NCI-H2107 treated with DMSO at 0.1 percent for 48 hours (cell line): ENCODE measurements at regions not wholly inside any gene's neighbourhood (a gene's known extent, or its start where the extent isn't known, plus 50 kb on each side); places are given as distances from the start of the nearest gene placed in this dataset.
A peak's percentile ranks its signal among the peaks of the same experiment; 100 is the strongest.

Source experiments
- DNase-seq: peaks from one replicate; lab custom pipeline; 2025; ENCODE audit not compliant: unreplicated experiment; lab: John Stamatoyannopoulos, UW

DNA sequence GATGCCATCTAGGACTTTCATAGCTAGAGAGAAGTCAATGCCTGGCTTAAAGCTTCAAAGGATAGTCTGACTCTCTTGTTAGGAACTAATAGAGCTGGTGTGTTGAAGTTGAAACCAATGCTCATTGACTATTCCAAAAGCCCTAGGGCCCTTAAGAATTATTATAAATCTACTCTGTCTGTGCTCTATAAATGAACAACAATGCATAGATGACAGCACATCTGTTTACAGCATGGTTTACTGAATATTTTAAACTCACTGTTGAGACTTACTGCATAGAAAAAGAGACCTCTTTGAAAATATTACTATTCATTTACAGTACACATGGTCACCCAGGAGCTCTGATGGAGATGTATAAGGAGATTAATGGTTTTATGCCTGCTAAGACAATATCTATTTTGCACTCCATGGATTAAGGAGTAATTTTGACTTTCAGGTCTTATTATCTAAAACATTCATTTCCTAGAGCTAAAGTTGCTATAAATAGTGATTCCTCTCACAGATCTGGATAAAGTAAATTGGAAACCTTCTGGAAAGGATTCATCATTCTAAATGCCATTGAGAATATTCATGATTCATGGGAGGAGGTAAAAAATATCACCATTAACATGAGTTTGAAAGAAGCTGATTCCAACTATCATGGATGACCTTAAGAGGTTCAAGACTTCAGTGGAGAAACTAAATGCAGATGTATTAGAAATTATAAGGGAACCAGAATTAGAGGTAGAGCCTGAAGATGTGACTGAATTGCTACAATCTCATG lies 763.5 kb upstream of the MAP3K7 start:
- DNase-seq, result no peak

DNA sequence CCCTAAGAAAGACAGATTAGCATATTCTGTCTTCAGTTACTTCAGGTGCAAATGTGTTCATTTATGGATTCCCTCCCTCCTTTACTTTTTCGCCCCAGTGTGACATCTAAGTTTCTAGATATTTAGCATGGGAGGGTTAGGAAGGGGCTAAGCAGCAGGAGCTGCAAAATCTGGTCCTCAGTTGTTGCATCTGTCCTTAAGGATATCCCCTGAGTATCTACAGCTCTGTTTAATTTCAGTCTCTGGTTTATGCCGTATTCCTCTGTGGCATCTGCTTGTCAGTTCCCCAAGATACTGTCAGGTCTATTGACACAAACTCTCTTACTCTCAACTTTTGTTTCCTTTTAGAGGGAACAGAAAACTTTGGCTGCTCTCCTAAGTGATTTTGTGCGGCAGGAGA lies 754.6 kb upstream of the MAP3K7 start:
- DNase-seq, result no peak

DNA sequence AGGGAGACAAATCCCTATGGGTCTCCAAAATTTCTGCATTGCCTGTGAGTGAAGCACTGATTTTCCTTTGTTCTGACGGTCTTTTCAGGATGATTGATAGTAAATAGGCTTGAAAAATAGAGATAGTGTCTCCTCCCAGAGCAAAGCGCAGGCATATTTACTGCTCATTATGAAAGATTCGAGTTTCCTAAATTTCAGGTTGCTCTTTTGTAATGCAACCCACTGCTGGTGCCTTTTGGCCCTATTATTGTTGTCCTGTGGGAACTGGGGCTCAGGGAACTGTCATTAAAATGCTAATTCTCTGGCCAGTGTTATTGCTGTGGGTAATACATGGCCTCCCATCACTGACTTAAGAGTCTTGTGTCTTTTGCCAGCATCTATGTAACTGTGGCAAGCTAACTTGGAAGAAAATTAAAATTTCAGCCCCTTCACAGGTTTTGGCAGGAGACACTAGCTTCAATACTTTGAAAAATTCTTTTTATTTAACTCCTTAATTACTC lies 754.1 kb upstream of the MAP3K7 start:
- no peak for DNase-seq

DNA sequence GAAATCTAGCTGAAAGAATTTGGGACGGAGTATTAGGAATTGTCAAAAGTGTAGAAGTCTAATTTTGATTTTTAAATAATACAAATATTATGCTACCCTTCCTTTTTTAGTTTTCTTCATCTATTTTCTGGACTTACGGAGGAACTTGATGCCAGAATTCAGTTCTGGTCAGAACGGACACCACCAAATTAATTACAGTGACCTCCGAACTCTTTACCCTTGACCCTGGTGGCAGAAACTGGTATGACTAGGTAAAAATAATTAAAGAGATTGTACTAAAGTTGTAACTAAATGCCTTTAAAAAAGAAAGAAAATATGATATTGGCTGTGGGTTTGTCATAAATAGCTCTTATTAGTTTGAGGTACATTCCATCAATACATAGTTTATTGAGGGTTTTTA lies 751.1 kb upstream of the MAP3K7 start:
- no peak for DNase-seq

DNA sequence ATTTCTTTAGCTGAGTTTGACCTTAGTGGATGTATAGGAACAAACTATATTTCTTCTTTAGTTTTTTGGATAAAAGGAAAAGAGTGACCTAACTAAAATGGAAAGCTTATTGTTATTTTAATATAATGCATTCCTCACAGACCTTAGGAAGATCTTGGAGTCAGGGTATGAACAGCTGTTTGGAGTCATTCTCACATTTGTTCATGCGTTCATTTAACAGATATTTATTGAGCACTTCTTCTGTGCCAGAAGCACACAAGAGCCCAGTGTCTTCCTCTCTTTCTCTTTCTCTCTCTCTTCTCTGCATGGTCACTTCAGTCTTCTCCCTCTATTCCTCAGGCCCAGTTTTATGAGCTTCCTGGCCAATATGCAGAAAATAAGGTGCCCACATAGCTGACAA lies 744.0 kb upstream of the MAP3K7 start:
- no peak for DNase-seq

DNA sequence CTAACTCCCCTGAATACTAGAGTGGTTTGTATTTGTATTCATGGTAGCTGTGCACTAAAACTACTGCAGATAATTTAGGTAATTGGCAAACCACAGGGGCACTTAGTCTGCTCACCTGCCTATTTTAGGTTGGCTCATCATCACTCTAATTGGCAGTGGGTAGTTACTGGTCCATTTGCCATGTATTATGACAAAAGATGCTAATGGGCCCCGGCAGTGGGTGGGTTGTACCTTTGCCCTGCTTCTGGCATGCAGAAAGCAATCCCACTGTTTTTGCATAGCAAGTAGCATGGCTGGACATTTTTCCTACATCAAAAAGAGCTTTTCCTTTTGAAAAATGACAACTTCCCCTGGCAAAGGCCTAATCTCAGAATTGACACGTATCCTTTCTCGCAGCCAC lies 741.4 kb upstream of the MAP3K7 start:
- peak; percentile 88 for DNase-seq

DNA sequence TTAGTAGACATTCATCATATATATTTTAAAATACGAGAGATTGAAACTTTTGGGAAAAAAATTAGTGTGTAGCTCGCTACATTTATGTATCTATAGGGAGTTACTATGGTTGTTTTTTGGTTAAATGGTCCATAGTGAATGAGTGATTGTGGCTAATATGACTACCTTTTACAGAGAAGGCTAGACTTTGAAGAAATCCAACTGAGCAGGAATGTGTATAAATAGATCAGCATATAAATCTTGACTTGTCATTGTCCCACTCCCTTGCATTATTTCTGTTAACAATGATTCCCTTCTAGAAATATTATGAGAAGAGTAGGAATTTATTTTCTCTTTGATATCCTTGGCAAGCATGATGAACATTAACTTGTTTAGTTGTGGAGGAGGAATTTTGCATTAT lies 737.8 kb upstream of the MAP3K7 start:
- no peak for DNase-seq

DNA sequence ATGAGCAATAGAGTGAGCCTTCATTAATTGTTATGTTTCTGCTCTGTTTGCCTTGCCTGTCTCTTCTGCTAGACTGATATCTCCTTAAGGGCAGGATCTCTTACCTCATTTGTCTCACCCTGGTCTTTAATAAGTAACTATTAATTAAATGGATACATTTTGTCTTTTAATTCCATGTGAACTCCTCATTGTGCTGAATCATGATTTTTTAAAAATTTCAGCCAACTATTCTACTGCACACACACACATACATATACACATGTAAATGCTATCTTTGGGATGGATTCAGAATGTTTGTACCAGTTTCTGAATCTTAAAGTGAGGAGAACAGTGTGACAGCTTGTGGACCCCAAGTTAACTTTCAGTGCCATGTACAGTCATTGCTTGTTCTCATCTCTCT lies 731.1 kb upstream of the MAP3K7 start:
- no peak for DNase-seq

DNA sequence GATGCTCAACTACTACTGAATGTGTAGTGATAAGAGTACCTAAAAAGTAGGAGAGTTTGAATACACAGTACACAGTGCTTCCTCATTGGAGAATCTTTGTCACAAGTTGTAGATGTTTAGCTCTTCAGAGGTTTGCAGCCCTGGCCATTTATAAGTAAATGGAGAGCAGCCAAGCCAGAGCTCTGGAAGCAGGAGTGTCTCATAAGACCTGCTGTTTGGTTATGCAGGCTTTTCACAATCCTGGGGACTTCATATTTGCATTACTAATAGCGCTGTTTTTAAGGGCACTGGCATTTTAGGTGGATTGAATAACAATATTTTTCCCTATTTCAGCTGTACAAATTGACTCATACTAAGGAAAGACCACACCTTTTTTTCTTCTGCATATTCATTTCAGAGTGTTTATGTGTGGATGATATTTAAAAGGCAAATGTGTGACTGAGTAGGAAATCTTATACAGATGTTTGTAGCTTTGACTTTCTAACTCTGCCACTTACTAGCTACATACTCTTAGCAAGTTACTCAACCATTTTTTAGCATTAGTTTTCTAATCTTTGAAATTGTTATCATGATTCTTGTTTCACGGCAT lies 730.5 kb upstream of the MAP3K7 start:
- no peak for DNase-seq

DNA sequence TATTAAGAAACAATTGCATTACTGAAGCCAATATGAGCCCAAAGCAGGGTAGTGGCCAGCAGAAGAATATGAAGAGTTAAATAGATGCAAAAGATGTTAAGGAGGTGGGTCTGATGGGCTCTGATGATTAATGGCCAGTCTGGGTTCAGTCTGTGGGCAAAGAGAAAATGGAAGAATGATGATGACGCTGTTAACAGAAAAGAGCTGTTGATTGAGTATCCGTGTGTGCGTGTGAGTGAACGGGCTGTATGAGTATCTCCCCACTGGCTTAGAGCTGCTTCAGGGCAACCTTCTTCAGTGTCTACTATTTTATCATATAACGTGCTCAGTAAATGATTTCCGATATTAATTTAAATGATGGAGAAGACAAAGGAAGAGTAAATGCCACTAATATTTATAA lies 723.3 kb upstream of the MAP3K7 start:
- DNase-seq, result no peak

DNA sequence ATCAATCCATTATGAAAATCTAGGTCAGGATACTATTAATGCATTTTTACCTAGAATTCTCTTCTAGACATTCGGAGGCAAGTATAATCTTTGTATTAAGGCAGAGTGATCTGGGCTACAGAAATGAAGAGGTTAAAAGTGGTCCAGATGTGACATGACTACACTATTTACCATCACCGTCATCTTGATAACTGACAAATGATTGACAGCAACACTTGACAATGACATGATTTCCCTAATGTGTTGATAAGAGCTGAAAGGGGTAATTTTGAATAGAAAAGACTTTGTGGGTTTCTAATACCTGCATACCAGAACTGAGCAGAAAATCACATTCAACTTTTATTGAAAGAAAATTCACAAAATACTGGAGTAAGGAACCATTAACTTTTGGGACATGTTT lies 718.9 kb upstream of the MAP3K7 start:
- no peak for DNase-seq

DNA sequence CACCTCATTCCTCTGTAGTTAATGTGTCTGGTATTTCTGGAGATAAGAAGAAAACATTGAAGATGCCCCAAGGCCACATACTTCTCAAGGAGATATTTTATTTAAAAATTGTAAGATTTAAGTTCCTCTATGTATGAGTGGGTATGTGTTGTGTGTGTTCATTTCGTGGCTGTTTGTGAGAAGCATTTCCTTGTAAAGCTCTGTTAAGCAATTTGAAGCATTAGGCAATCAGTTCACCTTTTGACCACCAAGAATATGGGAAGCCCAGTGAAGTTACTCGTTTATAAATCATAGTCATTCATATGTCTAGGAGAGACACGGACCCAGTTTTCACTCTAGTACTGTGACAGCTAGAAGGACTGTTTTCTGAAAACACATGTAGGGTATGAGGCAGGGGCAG lies 717.6 kb upstream of the MAP3K7 start:
- DNase-seq, result no peak

DNA sequence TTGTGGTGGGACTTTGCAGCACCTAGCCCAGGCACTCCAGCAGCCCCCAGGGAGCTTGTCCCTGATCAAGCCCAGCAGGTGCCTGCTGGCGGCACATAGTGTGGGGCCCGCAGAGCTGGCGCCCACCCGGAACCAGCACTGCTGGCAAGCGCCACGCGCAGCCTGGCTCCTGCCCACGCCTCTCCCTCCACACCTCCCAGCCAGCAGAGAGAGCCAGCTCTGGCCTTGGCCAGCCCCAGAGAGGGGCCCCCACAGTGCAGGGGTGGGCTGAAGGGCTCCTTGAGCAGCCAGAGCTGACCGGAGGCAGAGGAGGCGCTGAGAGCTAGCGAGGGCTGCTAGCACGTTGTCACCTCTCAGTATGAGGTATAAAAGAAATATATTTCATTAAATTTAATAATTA lies 716.5 kb upstream of the MAP3K7 start:
- no peak for DNase-seq

DNA sequence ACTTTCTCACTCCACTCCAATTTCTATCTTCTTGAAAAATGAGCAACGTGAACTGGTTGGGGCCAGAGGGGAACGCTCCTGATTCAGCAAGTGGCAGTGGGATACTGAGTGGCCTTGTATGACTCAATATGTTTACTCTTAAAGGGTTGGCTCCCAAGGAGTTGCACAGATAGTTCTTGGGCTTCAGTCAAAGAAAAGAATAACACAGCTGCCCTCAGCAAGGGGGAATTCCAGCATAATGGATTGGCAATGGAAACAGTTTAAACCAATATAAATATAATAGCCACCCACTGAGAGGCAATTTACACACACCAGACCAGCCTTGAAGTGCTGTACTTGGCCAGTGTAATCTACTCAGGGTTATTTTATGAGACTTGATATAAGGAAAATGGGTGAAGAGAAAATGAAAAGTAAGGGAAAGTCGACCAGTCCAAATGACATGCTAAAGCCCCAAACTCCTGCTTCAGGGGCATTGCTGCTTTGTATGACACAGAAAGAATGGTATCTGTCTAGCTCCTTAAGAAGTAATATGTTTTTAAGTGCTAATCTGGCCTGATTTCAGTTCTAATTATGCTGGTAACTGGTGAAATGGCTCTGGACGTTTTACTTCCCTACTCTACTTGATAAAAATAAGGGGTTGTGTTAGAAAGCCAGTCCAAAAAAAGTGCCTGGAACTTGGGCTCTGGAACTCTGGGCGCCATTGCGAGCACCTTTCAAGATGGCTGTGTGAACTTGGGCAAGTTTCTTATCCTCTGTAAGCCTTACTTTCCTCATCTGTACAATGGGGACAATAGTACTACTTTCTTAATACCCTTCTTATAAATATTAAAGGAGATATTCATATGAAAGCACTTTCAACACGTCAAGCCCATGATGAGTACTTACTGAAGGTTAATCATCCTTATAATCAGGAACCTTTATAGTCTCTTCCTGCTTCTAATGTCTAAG lies 712.9 kb upstream of the MAP3K7 start:
- DNase-seq, result no peak

DNA sequence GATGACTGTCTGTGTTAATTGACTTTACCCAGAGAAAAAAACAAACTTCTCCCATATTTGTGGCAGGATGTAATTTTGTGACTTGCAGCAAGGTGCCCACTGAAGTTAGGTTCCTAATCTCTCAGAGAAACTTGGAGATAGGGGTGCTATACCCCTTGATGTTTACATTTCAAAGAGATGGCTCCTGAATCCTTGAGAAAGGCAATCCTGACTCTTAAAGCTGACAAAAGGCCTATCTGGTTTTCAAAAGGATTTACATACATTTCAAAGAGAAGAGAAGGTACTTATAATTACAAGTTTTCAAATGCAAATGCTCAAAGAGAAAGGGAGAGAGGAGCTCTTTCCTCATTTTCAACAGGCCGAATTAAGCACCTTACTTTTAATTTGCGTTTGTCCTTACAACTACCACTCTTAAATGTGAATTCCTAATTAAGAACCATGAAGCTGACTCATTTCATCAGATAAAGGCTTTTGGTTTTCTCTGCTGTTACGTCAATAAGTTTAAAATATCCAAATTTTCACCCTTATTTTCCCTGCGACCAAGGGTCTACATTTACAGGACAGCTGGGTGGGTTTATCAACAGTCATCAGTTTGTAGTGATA lies 711.8 kb upstream of the MAP3K7 start:
- DNase-seq, result no peak

DNA sequence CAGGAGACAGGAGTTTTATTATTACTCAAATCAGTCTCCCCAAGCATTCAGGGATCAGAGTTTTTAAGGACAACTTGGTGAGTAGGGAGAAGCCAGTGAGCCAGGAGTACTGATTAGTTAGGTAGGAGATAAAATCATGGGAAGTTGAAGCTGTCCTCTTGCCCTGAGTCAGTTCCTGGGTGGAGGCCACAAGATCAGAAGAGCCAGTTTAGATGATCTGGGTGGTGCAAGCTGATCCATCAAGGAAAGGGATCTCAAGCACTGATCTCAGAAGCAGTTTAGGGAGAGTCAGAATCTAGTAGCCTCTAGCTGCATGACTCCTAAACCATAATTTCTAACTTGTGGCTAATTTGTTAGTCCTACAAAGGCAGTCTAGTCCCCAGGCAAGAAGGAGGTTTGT lies 706.5 kb upstream of the MAP3K7 start:
- DNase-seq, result no peak

DNA sequence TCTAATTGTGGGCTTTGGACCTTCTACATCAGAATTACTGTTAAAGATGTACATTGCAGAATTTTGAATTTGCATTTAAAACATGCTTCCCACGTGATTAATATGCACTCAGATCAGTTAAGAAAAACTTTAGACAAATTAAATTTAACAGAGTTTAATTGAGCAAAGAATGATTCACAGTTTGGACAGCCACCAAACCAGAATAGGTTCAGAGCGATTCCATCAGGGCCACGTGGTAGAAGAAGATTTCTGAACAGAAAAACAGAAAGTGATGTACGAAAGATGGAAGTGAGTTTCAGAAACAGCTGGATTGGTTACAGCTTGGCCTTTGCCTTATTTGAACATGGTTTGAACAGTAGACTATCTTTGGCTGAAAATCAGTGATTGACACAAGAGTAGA lies 704.2 kb upstream of the MAP3K7 start:
- DNase-seq, result no peak

DNA sequence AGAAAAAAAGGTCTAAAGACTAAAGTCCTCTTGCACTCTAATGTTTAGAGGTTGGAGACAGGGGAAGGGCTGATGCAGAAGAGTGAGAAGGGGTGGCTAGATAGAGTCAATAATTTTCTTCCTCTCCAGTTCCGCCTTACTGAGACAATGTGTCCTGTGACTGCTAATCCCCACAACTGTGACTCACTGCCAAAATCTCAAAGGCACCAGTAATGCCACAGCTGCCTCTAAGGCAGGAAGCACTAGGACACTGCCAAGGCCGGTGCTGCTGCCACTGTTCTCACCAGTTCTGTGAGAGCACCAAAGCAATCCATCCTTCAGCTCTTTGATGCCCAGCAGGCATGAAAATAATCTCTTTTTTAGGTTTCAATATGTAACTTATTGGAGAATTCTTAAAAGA lies 701.9 kb upstream of the MAP3K7 start:
- no peak for DNase-seq

DNA sequence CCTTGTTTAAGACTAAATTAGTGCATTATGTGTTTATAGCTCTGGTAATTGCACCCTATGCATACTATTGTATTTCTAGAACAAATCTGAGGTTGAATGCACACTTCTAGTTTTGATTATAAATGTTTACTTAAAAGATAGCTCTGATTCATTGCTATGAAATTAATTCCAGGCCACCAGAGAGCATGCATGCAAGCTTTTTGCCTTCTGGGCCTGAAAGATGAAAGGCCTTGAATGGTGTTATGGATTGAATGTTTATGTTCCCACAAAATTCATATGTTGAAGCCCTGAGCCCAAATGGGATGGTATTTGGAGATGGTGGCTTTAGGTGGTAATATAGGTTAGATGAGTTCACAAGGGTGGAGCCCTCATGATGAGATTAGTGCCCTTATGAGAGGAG lies 695.0 kb upstream of the MAP3K7 start:
- peak; percentile 21 for DNase-seq

DNA sequence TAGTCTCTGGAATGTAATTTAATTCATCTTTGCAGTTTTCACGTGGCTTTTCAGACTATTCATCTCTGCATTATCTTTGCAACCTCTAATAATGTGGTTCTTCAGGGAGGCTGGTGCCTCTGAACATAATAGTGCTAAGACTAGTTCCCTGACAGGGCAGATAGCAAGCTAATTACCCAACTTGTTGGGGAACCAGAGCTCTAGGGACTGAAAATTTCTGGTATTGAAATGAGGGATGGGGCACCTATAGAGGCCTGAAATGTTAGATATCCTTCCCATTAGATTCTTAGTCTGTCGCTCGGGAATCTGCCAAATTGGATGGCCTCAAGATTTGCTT lies 693.6 kb upstream of the MAP3K7 start:
- DNase-seq, result no peak

DNA sequence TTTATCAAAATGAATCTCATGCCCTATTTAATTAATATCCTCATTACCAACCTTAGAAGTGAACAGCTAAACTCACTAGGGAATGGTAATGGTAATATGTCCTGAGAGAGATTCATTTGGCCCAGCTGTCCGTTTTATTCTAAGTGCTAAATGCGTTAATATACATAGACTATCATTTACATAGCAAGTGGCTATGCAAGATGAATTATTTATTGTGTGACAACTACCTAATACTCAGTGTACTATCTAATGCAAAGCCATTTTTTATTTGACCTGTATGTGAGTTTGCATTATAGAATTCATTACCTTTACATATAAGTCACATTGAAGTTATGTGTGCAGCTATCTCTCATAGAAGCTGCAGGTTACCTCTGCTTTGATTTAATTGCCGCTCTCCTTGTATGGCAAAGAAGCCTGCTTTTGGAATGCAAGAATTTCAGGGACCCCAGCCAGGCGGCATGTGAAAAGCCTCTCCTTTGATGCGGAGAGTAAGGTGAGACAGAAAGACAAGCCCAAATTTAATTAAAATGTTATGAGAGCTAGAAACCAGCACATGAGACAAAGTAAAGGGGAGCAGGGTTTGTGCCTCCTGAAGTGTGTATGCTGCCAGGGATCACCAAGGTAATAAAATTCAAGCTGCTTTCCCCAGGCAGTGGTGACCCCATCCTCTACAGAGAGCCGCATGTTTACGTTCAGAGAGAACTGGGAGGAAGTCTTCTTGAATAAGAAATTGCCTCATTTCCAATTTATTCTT lies 693.0 kb upstream of the MAP3K7 start:
- no peak for DNase-seq
